ENCODE measurements at regions not wholly inside any gene's neighbourhood (a gene's known extent, or its start where the extent isn't known, plus 50 kb on each side); places are given as distances from the start of the nearest gene placed in this dataset.

GRCh38 chr5:56360816-56361215 lies 127.7 kb upstream of the ANKRD55 start:
- no peak for DNase-seq

- no peak for DNase-seq
These were observed 126.9 kb upstream of the ANKRD55 start for GRCh38 chr5:56359809-56360685.

GRCh38 chr5:56358703-56359681 lies 125.9 kb upstream of the ANKRD55 start:
- DNase-seq = no peak

GRCh38 chr5:56358046-56358445 lies 124.9 kb upstream of the ANKRD55 start:
- no peak for DNase-seq

- DNase-seq = no peak
These were observed 124.3 kb upstream of the ANKRD55 start for GRCh38 chr5:56357426-56357825.

- no peak for DNase-seq
These were observed 123.7 kb upstream of the ANKRD55 start for GRCh38 chr5:56356836-56357160.

- DNase-seq = no peak
These were observed 123.1 kb upstream of the ANKRD55 start for GRCh38 chr5:56356121-56356835.

- no peak for DNase-seq
These were observed 121.7 kb upstream of the ANKRD55 start for GRCh38 chr5:56354836-56355235.

GRCh38 chr5:56352808-56353590 lies 119.9 kb upstream of the ANKRD55 start:
- no peak for DNase-seq

GRCh38 chr5:56350597-56351170 lies 117.6 kb upstream of the ANKRD55 start:
- no peak for DNase-seq

- DNase-seq = no peak
These were observed 117.0 kb upstream of the ANKRD55 start for GRCh38 chr5:56350011-56350596.

GRCh38 chr5:56349461-56349860 lies 116.3 kb upstream of the ANKRD55 start:
- no peak for DNase-seq

- DNase-seq = no peak
These were observed 113.8 kb upstream of the ANKRD55 start for GRCh38 chr5:56346741-56347535.

GRCh38 chr5:56346044-56346710 lies 113.0 kb upstream of the ANKRD55 start:
- DNase-seq = no peak

- DNase-seq = no peak
These were observed 112.2 kb upstream of the ANKRD55 start for GRCh38 chr5:56345352-56345751.

- no peak for DNase-seq
These were observed 111.5 kb upstream of the ANKRD55 start for GRCh38 chr5:56344594-56344993.

- DNase-seq = no peak
These were observed 110.9 kb upstream of the ANKRD55 start for GRCh38 chr5:56343988-56344387.

GRCh38 chr5:56342616-56343015 lies 109.5 kb upstream of the ANKRD55 start:
- no peak for DNase-seq

- no peak for DNase-seq
These were observed 107.3 kb upstream of the ANKRD55 start for GRCh38 chr5:56340196-56340980.
